B cell (primary cell): ENCODE measurements at regions not wholly inside any gene's neighbourhood (a gene's known extent, or its start where the extent isn't known, plus 50 kb on each side); places are given as distances from the start of the nearest gene placed in this dataset.

Experiments
- EZH2 ChIP-seq: IDR thresholded peaks from 2 replicates; pipeline ENCODE4 v1.6.1; 2012; ENCODE audit warnings: borderline replicate concordance, low read depth, mild to moderate bottlenecking, moderate library complexity, low read length; ENCODE audit not compliant: insufficient read depth, poor library complexity, severe bottlenecking
- TF ChIP-seq, protein P1 (sequence below): fragments of 200-600 bp; IDR thresholded peaks from one replicate; pipeline ENCODE4 v1.8.0; 2022; ENCODE audit warnings: antibody characterized with exemption, mild to moderate bottlenecking

GRCh38 chr20:52015155-52015554 lies 176.4 kb downstream of the ZFP64 start:
- TF ChIP-seq, protein P1, sequence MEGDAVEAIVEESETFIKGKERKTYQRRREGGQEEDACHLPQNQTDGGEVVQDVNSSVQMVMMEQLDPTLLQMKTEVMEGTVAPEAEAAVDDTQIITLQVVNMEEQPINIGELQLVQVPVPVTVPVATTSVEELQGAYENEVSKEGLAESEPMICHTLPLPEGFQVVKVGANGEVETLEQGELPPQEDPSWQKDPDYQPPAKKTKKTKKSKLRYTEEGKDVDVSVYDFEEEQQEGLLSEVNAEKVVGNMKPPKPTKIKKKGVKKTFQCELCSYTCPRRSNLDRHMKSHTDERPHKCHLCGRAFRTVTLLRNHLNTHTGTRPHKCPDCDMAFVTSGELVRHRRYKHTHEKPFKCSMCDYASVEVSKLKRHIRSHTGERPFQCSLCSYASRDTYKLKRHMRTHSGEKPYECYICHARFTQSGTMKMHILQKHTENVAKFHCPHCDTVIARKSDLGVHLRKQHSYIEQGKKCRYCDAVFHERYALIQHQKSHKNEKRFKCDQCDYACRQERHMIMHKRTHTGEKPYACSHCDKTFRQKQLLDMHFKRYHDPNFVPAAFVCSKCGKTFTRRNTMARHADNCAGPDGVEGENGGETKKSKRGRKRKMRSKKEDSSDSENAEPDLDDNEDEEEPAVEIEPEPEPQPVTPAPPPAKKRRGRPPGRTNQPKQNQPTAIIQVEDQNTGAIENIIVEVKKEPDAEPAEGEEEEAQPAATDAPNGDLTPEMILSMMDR = no peak
- no peak for TF ChIP-seq EZH2
